Lung microvascular endothelial cell (primary cell): ENCODE measurements at regions not wholly inside any gene's neighbourhood (a gene's known extent, or its start where the extent isn't known, plus 50 kb on each side); places are given as distances from the start of the nearest gene placed in this dataset.
A peak's percentile ranks its signal among the peaks of the same experiment; 100 is the strongest.
"Not testable (repeated sequence)": the region's sequence is repeated elsewhere in the genome, so short reads cannot be mapped to it uniquely, and the experiment has no call there.

Source experiments
- DNase-seq, 2 donors: peaks; one replicate each; pipeline versions ENCODE4 v3.0.0 to v3.0.0-alpha.2; 2010; ENCODE audit warnings: low read depth in 2 of 2

GRCh38 chr2:240253583-240254145 is 113.2 kb upstream of the OTOS start:
- no peak for DNase-seq

- DNase-seq = no peak
These were observed 114.1 kb upstream of the OTOS start for GRCh38 chr2:240254337-240255164.

GRCh38 chr2:240255165-240255491 is 114.7 kb upstream of the OTOS start:
- DNase-seq = no peak

GRCh38 chr2:240255811-240256703 is 115.6 kb upstream of the OTOS start:
- no peak for DNase-seq

GRCh38 chr2:240256704-240257637 is 116.5 kb upstream of the OTOS start:
- DNase-seq = no peak

GRCh38 chr2:240257940-240258580 is 117.6 kb upstream of the OTOS start:
- DNase-seq = no peak

GRCh38 chr2:240258685-240259084 is 118.2 kb upstream of the OTOS start:
- DNase-seq = no peak

- DNase-seq = no peak
These were observed 118.9 kb upstream of the OTOS start for GRCh38 chr2:240259201-240259923.

- no peak for DNase-seq
These were observed 119.6 kb upstream of the OTOS start for GRCh38 chr2:240259924-240260529.

- DNase-seq = no peak
These were observed 120.2 kb upstream of the OTOS start for GRCh38 chr2:240260664-240261063.

- not testable (repeated sequence) for DNase-seq
These were observed 122.1 kb upstream of the OTOS start for GRCh38 chr2:240262578-240262977.

GRCh38 chr2:240269380-240269779 is 128.9 kb upstream of the OTOS start:
- no peak for DNase-seq

- no peak for DNase-seq
These were observed 129.4 kb upstream of the OTOS start for GRCh38 chr2:240269886-240270285.

- DNase-seq = no peak
These were observed 131.4 kb upstream of the OTOS start for GRCh38 chr2:240271716-240272341.

GRCh38 chr2:240275386-240275785 is 134.9 kb upstream of the OTOS start:
- DNase-seq = no peak

GRCh38 chr2:240277073-240277806 is 136.8 kb upstream of the OTOS start:
- peak in 1 of 2 donors; percentile 17 for DNase-seq

GRCh38 chr2:240277807-240278522 is 137.5 kb upstream of the OTOS start:
- DNase-seq = no peak

- peak in 1 of 2 donors; percentile 46 for DNase-seq
These were observed 138.2 kb upstream of the OTOS start for GRCh38 chr2:240278661-240279060.
